ENCODE measurements at regions not wholly inside any gene's neighbourhood (a gene's known extent, or its start where the extent isn't known, plus 50 kb on each side); places are given as distances from the start of the nearest gene placed in this dataset.

DNA sequence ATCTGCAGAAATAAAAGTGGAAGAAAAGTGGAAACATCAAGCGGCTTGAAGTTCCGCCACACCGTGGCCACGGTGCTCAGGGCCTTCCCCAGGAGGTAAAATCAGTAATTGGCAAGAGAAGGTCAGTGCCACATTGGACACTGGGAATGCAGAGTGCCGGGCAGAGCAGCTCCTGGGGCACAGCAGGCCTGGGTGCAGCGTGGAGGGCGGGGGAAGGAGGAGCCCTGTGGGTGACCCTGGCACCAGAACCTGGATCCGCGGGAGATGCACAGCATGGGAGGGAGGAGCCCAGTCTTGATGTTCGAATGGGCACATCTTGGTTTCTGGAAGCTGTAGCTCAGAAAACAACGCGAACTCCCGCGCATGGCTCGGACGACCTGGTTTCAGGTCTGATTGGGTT is 630.2 kb downstream of the GALR1 start:
- no peaks in the 10 kb centered on the region for H3K36me3 ChIP-seq
- H3K27ac ChIP-seq, result no peak overlapping the region
- intact Hi-C loops (cut with DNase I), result no loop called here
- H3K4me1 ChIP-seq, result no peaks in the 10 kb centered on the region
- TF ChIP-seq, protein P1, sequence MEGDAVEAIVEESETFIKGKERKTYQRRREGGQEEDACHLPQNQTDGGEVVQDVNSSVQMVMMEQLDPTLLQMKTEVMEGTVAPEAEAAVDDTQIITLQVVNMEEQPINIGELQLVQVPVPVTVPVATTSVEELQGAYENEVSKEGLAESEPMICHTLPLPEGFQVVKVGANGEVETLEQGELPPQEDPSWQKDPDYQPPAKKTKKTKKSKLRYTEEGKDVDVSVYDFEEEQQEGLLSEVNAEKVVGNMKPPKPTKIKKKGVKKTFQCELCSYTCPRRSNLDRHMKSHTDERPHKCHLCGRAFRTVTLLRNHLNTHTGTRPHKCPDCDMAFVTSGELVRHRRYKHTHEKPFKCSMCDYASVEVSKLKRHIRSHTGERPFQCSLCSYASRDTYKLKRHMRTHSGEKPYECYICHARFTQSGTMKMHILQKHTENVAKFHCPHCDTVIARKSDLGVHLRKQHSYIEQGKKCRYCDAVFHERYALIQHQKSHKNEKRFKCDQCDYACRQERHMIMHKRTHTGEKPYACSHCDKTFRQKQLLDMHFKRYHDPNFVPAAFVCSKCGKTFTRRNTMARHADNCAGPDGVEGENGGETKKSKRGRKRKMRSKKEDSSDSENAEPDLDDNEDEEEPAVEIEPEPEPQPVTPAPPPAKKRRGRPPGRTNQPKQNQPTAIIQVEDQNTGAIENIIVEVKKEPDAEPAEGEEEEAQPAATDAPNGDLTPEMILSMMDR (IDR thresholded peaks at IDR 0.05), result no peak
- peaks cover 0 to 5% of the 10 kb centered on the region in 2 donors for H3K27me3 ChIP-seq
- H3K9me3 ChIP-seq, result no peaks in the 10 kb centered on the region
- ATAC-seq, result no peak
- H3K4me3 ChIP-seq, result no peak overlapping the region
- DNase-seq, result no peak

DNA sequence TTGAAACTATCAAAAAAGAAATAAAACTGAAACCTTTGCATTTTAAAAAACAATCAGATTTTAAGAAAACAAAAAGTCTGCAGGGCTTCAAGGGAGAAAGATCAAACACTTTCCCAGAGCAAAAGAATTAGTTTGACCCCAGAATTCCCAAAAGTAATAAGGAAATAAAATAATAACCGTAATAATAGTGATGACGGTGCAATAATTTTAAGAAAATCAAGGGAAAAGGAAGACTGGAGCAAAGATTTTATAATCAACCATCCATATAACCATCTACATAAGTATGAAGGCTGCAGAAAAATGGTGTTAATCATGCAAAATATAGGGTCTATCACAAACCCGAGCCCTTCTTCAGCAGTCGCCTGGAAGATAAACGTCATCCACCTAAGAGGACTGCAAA is 634.8 kb downstream of the GALR1 start:
- TF ChIP-seq, protein P1 (IDR thresholded peaks at IDR 0.05), result no peak
- H3K4me1 ChIP-seq, result no peaks in the 10 kb centered on the region
- H3K4me3 ChIP-seq, result no peak overlapping the region
- intact Hi-C loops (cut with DNase I), result no loop called here
- no peak for ATAC-seq
- no peaks in the 10 kb centered on the region for H3K9me3 ChIP-seq
- H3K27ac ChIP-seq, result no peak overlapping the region
- H3K27me3 ChIP-seq, result peaks cover 0 to 5% of the 10 kb centered on the region in 2 donors
- DNase-seq, result no peak
- H3K36me3 ChIP-seq, result no peaks in the 10 kb centered on the region

DNA sequence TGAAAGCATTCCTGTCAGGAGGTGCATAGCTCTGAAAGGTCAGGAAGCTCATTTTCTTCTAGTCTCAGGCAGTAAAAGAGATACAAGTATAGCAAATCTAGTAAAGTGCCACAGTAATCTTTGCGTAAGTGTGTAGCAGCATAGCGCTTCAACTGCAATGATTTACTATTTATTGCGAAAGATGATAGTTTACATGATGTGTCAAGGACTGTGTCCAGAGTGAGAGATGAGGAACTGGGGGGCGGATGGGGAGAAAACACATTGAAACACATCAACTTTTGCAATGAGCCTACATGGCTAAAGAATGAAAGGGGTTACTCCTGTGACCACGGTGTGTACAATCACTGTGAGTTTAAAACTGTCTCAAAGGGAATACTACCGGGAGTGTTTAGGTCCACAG is 644.4 kb downstream of the GALR1 start:
- Histone ChIP-seq H3K27me3 (peaks cover 5 to 17% of the 10 kb centered on the region in 2 donors), H3K4me3 (no peak overlapping the region), H3K4me1 (no peaks in the 10 kb centered on the region), H3K36me3 (no peaks in the 10 kb centered on the region), H3K27ac (no peak overlapping the region), H3K9me3 (peaks cover 0 to 7% of the 10 kb centered on the region in 2 donors)
- intact Hi-C loops (cut with DNase I), result no loop called here
- ATAC-seq, result no peak
- no peak for DNase-seq
- TF ChIP-seq, protein P1 (IDR thresholded peaks at IDR 0.05), result no peak

DNA sequence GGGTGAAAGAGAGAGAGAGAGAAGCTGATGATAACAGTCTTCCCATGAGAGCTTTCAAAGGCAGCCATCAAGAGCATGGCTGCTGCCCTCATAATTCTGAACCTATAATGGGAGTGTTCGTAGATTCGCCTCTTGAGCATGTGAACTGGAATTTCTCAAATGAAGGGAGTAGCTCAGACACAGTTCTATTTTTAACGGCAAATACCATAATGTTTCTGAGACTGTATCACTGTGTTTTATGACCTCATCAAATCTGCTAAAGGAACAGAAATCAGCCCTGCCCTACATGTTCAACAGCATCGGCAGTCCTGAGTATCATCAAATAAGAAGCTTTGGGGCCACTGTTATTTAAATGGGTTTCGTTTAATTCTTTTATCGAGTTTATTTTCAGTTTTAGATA is 645.6 kb downstream of the GALR1 start:
- H3K9me3 ChIP-seq, result peaks cover 0 to 5% of the 10 kb centered on the region in 2 donors
- no peaks in the 10 kb centered on the region for H3K36me3 ChIP-seq
- no peak for DNase-seq
- no peak for ATAC-seq
- H3K27ac ChIP-seq, result no peak overlapping the region
- H3K27me3 ChIP-seq, result peaks cover 5 to 25% of the 10 kb centered on the region in 2 donors
- intact Hi-C loops (cut with DNase I), result no loop called here
- TF ChIP-seq, protein P1 (IDR thresholded peaks at IDR 0.05), result no peak
- H3K4me3 ChIP-seq, result no peak overlapping the region
- peaks cover 3 to 6% of the 10 kb centered on the region in 2 donors for H3K4me1 ChIP-seq

DNA sequence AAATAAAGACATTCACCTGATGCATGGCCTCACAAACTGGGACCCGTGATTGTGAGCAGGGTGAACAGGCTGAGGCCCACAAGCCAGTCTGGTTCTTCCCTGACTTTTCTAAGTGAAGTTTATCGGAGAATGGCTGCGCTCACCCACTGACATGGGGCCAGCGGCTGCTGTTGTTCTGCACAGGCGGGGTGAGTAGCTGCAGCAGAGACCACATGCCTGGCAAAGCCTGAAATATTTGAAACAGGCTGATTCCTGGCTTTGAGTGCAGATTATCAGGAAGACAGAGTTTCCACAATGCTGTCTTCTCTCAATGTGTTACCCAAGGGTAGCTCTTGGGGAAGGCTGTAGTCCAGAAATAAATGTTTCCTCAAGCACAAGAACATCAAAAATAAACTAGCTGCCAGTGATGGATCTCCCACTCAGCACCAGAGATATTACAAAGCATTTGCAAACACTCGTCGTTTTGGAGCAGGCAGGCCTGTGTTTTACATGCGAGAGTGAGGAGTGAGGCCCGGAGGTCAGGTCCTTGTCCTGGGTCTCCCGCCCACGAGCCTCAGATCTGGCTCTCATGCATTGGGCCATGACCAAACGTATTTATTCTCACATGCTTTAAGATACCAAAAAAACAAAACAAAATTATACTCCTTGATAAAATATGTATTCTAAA is 647.1 kb downstream of the GALR1 start:
- intact Hi-C loops (cut with DNase I), result no loop called here
- Histone ChIP-seq H3K27me3 (peaks cover 5 to 29% of the 10 kb centered on the region in 2 donors), H3K4me1 (peaks cover 3 to 9% of the 10 kb centered on the region in 2 donors), H3K4me3 (no peak overlapping the region), H3K27ac (no peak overlapping the region), H3K9me3 (no peaks in the 10 kb centered on the region), H3K36me3 (no peaks in the 10 kb centered on the region)
- peak in 2 of 4 donors; percentile 73 to 80 for DNase-seq
- TF ChIP-seq, protein P1 (IDR thresholded peaks at IDR 0.05), result no peak
- ATAC-seq, result peak; percentile 25

Data from left lung (tissue), 4 donors.